ENCODE measurements at regions not wholly inside any gene's neighbourhood (a gene's known extent, or its start where the extent isn't known, plus 50 kb on each side); places are given as distances from the start of the nearest gene placed in this dataset.
A peak's percentile ranks its signal among the peaks of the same experiment; 100 is the strongest.
"Not testable (repeated sequence)": the region's sequence is repeated elsewhere in the genome, so short reads cannot be mapped to it uniquely, and the experiment has no call there.

DNA sequence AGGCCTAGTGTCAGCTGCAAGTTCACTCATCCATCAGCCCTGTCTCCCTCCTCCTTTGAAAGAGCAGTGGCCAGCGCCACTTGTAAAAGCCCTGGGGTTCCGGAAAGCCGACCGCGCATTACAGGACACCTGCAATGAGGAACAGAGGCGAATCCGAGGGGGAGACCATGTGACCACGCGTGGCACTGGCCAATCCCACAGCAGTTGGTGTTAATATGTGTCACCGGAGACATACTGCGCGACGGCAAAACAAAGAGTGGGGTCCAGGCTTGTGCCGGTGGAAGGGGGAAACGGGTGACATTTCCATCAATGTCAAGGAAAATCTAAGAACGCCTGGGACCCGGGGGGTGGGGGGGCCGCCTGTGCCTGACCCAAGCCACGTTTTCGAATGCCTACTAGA, 480.8 kb downstream of the SPATA31A7 start:
- TF ChIP-seq, protein P1, sequence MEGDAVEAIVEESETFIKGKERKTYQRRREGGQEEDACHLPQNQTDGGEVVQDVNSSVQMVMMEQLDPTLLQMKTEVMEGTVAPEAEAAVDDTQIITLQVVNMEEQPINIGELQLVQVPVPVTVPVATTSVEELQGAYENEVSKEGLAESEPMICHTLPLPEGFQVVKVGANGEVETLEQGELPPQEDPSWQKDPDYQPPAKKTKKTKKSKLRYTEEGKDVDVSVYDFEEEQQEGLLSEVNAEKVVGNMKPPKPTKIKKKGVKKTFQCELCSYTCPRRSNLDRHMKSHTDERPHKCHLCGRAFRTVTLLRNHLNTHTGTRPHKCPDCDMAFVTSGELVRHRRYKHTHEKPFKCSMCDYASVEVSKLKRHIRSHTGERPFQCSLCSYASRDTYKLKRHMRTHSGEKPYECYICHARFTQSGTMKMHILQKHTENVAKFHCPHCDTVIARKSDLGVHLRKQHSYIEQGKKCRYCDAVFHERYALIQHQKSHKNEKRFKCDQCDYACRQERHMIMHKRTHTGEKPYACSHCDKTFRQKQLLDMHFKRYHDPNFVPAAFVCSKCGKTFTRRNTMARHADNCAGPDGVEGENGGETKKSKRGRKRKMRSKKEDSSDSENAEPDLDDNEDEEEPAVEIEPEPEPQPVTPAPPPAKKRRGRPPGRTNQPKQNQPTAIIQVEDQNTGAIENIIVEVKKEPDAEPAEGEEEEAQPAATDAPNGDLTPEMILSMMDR (IDR thresholded peaks at IDR 0.05): no peak
- Mint-ChIP-seq H3K27me3 (ENCODE audit: unreplicated experiment) (no peaks in the 10 kb centered on the region), H3K9me3 (ENCODE audit: unreplicated experiment) (peaks cover 17% of the 10 kb centered on the region), H3K36me3 (ENCODE audit: unreplicated experiment) (no peaks in the 10 kb centered on the region), H3K4me1 (ENCODE audit: unreplicated experiment) (no peaks in the 10 kb centered on the region), H3K27ac (ENCODE audit: unreplicated experiment) (no peak overlapping the region), H3K4me3 (ENCODE audit: unreplicated experiment) (no peak overlapping the region)
- DNase-seq (ENCODE audit: extremely low spot score, unreplicated experiment): peak; percentile 70

DNA sequence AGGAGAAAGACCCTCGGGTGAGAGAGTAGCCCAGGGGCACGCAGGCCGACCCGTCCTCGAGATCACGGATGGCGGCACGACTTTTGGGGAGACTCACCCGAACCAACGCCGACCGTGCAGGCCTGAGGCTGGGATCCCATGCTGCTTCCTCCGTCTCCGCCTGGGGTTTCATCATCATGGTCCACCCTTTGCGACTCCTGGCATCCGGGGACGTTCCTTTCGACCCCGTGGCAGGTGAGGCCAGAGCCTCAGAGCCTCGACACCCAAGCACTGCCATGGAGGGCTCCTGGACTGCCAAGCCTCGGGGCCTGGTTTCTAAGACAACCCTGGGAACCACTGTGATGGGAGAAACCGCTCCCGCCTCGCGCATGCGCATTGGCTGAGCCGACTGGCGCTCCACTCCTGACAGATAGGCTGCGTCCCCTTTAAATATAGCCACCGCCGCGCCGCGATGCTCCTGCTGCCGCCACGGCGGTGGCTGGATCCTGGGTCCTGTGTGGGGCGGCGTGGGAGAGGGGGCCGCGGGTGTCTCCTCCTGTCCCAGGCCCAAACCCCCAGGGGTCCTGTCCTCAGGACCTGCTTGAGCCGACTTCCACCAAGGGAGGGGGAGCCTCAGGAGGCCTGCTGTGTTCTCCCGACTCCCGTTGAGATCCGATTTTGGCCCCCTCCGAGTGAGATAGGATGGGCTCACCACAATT, 481.6 kb downstream of the SPATA31A7 start:
- Mint-ChIP-seq H3K27me3 (ENCODE audit: unreplicated experiment) (no peaks in the 10 kb centered on the region), H3K27ac (ENCODE audit: unreplicated experiment) (no peak overlapping the region), H3K36me3 (ENCODE audit: unreplicated experiment) (no peaks in the 10 kb centered on the region), H3K9me3 (ENCODE audit: unreplicated experiment) (peaks cover 23% of the 10 kb centered on the region), H3K4me1 (ENCODE audit: unreplicated experiment) (no peaks in the 10 kb centered on the region), H3K4me3 (ENCODE audit: unreplicated experiment) (no peak overlapping the region)
- peak; percentile 84 for DNase-seq (ENCODE audit: extremely low spot score, unreplicated experiment)
- TF ChIP-seq, protein P1 (IDR thresholded peaks at IDR 0.05): no peak

DNA sequence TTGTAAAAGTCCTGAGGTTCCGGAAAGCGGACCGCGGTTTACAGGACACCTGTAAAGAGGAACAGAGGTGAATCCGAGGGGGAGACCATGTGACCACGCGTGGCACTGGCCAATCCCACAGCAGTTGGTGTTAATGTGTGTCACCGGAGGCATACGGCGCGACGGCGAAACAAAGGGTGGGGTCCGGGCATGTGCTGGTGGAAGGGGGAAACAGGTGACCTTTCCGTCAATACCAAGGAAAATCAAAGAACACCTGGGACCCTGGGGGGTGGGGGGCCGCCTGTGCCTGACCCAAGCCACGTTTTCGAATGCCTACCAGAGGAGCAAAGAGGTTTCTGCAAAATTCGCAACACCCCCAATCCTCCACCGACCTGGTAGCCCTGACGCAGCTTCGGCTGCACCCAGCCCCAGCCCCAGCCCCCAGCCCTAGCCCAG, 482.3 kb downstream of the SPATA31A7 start:
- not testable (repeated sequence) for H3K27me3 Mint-ChIP-seq (ENCODE audit: unreplicated experiment); H3K4me3 Mint-ChIP-seq (ENCODE audit: unreplicated experiment); H3K36me3 Mint-ChIP-seq (ENCODE audit: unreplicated experiment); H3K4me1 Mint-ChIP-seq (ENCODE audit: unreplicated experiment); H3K27ac Mint-ChIP-seq (ENCODE audit: unreplicated experiment)
- peak; percentile 86 for DNase-seq (ENCODE audit: extremely low spot score, unreplicated experiment)
- peaks cover 28% of the 10 kb centered on the region for H3K9me3 Mint-ChIP-seq (ENCODE audit: unreplicated experiment)

DNA sequence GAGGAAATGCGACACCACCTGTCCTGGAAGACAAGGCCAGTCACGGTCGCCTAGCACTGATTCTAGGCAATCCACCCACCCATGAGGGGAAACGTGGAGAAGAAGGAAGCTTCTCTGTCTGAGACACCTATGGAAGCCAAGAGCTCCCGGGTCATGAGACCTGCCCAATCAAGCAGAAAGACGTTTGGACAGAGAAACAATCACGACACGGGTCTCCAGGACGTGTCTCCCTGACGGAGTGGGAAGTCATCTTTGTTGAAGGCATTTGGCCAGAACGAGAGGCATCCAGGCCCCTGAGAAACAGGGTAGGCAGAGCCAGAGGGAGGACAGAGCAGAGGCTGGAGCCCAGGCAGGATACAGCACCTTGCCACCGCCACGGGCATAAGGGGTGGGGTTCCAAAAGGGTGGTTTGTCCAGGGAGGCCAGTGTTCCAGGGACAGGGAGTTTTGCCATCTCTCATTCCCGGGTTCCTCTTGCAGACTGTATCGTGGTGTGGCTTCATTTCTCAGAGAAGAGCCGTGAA, 482.9 kb downstream of the SPATA31A7 start:
- H3K9me3 Mint-ChIP-seq (ENCODE audit: unreplicated experiment): peaks cover 30% of the 10 kb centered on the region
- not testable (repeated sequence) for H3K27me3 Mint-ChIP-seq (ENCODE audit: unreplicated experiment); H3K27ac Mint-ChIP-seq (ENCODE audit: unreplicated experiment); H3K4me3 Mint-ChIP-seq (ENCODE audit: unreplicated experiment); H3K36me3 Mint-ChIP-seq (ENCODE audit: unreplicated experiment); H3K4me1 Mint-ChIP-seq (ENCODE audit: unreplicated experiment)
- DNase-seq (ENCODE audit: extremely low spot score, unreplicated experiment): peak; percentile 60

DNA sequence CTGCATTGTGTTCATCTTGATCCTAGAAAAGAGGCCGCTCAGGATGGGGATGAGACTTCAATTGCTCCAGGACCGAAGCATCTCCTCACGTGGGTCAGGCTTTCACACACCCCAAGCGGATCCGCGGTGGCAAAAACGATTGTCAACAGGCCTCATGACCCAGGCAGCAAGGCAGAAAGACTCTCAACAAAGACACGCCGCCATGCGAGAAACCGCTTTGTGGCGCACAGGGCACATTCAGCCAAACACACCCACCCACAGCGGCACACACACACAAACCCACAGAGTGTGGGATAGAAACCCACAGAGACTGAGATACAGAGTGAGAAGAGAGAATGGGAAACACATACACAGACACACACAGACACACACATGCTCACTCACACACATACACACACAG, 483.4 kb downstream of the SPATA31A7 start:
- Mint-ChIP-seq H3K27me3 (ENCODE audit: unreplicated experiment) (no peaks in the 10 kb centered on the region), H3K9me3 (ENCODE audit: unreplicated experiment) (peaks cover 30% of the 10 kb centered on the region), H3K36me3 (ENCODE audit: unreplicated experiment) (no peaks in the 10 kb centered on the region), H3K27ac (ENCODE audit: unreplicated experiment) (no peak overlapping the region), H3K4me3 (ENCODE audit: unreplicated experiment) (no peak overlapping the region), H3K4me1 (ENCODE audit: unreplicated experiment) (no peaks in the 10 kb centered on the region)
- DNase-seq (ENCODE audit: extremely low spot score, unreplicated experiment): peak; percentile 70
- TF ChIP-seq, protein P1 (IDR thresholded peaks at IDR 0.05): no peak

DNA sequence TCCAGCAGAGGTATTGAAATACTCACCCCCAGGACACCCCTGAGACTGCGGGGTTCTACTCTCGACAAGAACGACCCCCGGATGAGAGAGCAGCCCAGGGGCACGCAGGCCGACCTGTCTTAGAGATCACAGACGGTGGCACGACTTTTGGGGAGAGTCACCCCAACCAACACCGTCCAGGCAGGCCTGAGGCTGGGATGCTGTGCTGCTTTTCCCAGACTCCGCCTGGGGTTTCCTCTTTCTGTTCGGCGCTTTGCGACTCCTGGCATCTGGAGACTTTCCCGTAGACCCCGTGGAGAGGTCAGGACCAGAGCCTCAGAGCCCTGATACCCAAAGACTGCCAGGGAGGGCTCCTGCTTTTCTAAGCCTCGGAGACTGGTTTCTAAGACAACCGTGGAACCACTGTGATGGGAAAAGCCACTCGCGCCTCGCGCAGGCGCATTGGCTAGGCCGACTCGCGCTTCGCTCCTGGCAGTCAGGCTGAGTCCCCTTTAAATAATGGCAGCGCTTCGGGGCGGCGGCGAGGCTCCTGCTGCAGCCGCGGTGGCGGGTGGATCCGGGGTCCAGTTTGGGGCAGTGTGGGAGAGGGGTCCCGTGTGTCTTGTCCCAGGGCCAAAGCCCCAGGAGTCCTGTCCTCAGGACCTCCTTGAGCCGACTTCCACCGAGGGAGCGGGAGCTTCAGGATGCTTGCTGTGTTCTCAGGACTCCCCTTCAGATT, 484.0 kb downstream of the SPATA31A7 start:
- no peaks in the 10 kb centered on the region for H3K4me1 Mint-ChIP-seq (ENCODE audit: unreplicated experiment)
- no peak overlapping the region for H3K27ac Mint-ChIP-seq (ENCODE audit: unreplicated experiment)
- no peaks in the 10 kb centered on the region for H3K36me3 Mint-ChIP-seq (ENCODE audit: unreplicated experiment)
- H3K4me3 Mint-ChIP-seq (ENCODE audit: unreplicated experiment): no peak overlapping the region
- peak; percentile 80 for DNase-seq (ENCODE audit: extremely low spot score, unreplicated experiment)
- H3K27me3 Mint-ChIP-seq (ENCODE audit: unreplicated experiment): no peaks in the 10 kb centered on the region
- peaks cover 30% of the 10 kb centered on the region for H3K9me3 Mint-ChIP-seq (ENCODE audit: unreplicated experiment)
- TF ChIP-seq, protein P1 (IDR thresholded peaks at IDR 0.05): no peak
